PC-3 (cell line): ENCODE measurements at regions not wholly inside any gene's neighbourhood (a gene's known extent, or its start where the extent isn't known, plus 50 kb on each side); places are given as distances from the start of the nearest gene placed in this dataset.
A peak's percentile ranks its signal among the peaks of the same experiment; 100 is the strongest.

Experiments used
- ATAC-seq: fragments of 200-7000 bp; cut with Tn5 transposase; 2 replicates; pipeline ENCODE4 v1.9.1; 2020; ENCODE audit warnings: mild to moderate bottlenecking, moderate library complexity
- BruUV-seq: library from RNA; stranded (reverse); fragments of 400-500 nt; replicated peaks from 2 replicates; lab custom pipeline; 2021; lab: Mats Ljungman, UMichigan
- CTCF ChIA-PET: fragments of 300-600 bp; sonication (Branson Sonifier 250); formaldehyde crosslinking; loops from one replicate; lab custom pipeline; 2022; ENCODE audit warnings: antibody characterized with exemption; lab: Charles Lee
- POLR2A ChIA-PET: fragments of 300-600 bp; sonication (Branson Sonifier 250); formaldehyde crosslinking; loops from one replicate; lab custom pipeline; 2022; ENCODE audit warnings: antibody characterized with exemption; ENCODE audit not compliant: unreplicated experiment; lab: Charles Lee
- DNase-seq: peaks from one replicate; pipeline ENCODE4 v3.0.0-alpha.2; 2015
- H2AFZ ChIP-seq: fragments of 300-600 bp; sonication (generic); 2 replicates; pipeline ENCODE4 v1.6.0; 2016; ENCODE audit warnings: antibody characterized with exemption, low read length
- H3F3A ChIP-seq: fragments of 300-600 bp; sonication (generic); one replicate; pipeline ENCODE4 v1.6.0; 2017; ENCODE audit warnings: antibody characterized with exemption, low read length, control low read depth, mild to moderate bottlenecking; ENCODE audit not compliant: unreplicated experiment
- H3K27ac ChIP-seq: fragments of 300-600 bp; sonication (generic); 2 replicates; pipeline ENCODE4 v1.5.1; 2016; ENCODE audit warnings: mild to moderate bottlenecking, low read length
- H3K27me3 ChIP-seq: fragments of 300-600 bp; sonication (generic); 2 replicates; pipeline ENCODE4 v1.6.1; 2016; ENCODE audit warnings: low read length, mixed read lengths
- H3K36me3 ChIP-seq: fragments of 300-600 bp; sonication (generic); 2 replicates; pipeline ENCODE4 v1.6.1; 2016; ENCODE audit warnings: low read depth, mixed run types, low read length, mixed read lengths
- H3K4me1 ChIP-seq: fragments of 300-600 bp; sonication (generic); 2 replicates; pipeline ENCODE4 v1.5.1; 2016; ENCODE audit warnings: low read length; ENCODE audit not compliant: insufficient read depth
- H3K4me2 ChIP-seq: fragments of 300-600 bp; sonication (generic); 2 replicates; pipeline ENCODE4 v1.6.0; 2016; ENCODE audit warnings: low read length
- H3K4me3 ChIP-seq: fragments of 300-600 bp; sonication (generic); 2 replicates; pipeline ENCODE4 v1.5.1; 2016; ENCODE audit warnings: mild to moderate bottlenecking, low read length, mixed read lengths
- H3K79me2 ChIP-seq: fragments of 300-600 bp; sonication (generic); 2 replicates; pipeline ENCODE4 v1.6.1; 2017; ENCODE audit warnings: low read length, mixed read lengths
- H3K9ac ChIP-seq: fragments of 300-600 bp; sonication (generic); 2 replicates; pipeline ENCODE4 v1.6.0; 2016; ENCODE audit warnings: mild to moderate bottlenecking, low read length
- H3K9me2 ChIP-seq: fragments of 300-600 bp; sonication (generic); replicated peaks from 2 replicates; pipeline ENCODE4 v1.6.1; 2016; ENCODE audit warnings: mixed run types, low read length, mixed read lengths
- H3K9me3 ChIP-seq: fragments of 300-600 bp; sonication (generic); 2 replicates; pipeline ENCODE4 v1.6.1; 2016; ENCODE audit warnings: low read length, mixed read lengths
- H4K20me1 ChIP-seq: fragments of 300-600 bp; sonication (generic); 2 replicates; pipeline ENCODE4 v1.6.1; 2016; ENCODE audit warnings: low read length, mixed read lengths
- EZH2 ChIP-seq: fragments of 300-600 bp; sonication (generic); IDR thresholded peaks from one replicate; pipeline ENCODE4 v1.6.1; 2017; ENCODE audit warnings: antibody characterized with exemption, mild to moderate bottlenecking, low read length; ENCODE audit not compliant: unreplicated experiment
- EZH2phosphoT487 ChIP-seq: fragments of 300-600 bp; sonication (generic); IDR thresholded peaks from 2 replicates; pipeline ENCODE4 v1.6.1; 2018; ENCODE audit warnings: mild to moderate bottlenecking, antibody characterized with exemption, low read length, borderline replicate concordance
- intact Hi-C: fragments of 100-400 bp; cut with micrococcal nuclease; formaldehyde crosslinking; loops from 2 replicates; pipeline ENCODE4 v1.9.0; 2023
- TF ChIP-seq, protein P1 (sequence below): fragments of 300-600 bp; sonication (generic); conservative IDR thresholded peaks from 2 replicates; pipeline ENCODE4 v1.5.1; 2017; ENCODE audit warnings: antibody characterized with exemption, low read depth, mild to moderate bottlenecking, low read length

- ChIA-PET CTCF (no interaction called here), POLR2A (no interaction called here)
- Histone ChIP-seq H2AFZ (no peak overlapping the region), H3K9me2 (no peaks in the 10 kb centered on the region), H3K4me1 (peaks cover 29% of the 10 kb centered on the region), H3K79me2 (no peaks in the 10 kb centered on the region), H3K4me3 (no peak overlapping the region), H3K27ac (no peak overlapping the region), H3K4me2 (no peak overlapping the region), H3K9me3 (no peaks in the 10 kb centered on the region), H3K9ac (no peak overlapping the region), H4K20me1 (no peaks in the 10 kb centered on the region), H3K36me3 (no peaks in the 10 kb centered on the region), H3K27me3 (no peaks in the 10 kb centered on the region), H3F3A (no peaks in the 10 kb centered on the region)
- intact Hi-C loops: no loop called here
- DNase-seq (peak; percentile 53), ATAC-seq (no peak; the same call in 1 of the 2 replicates)
- BruUV-seq: no TSS peak
- TF ChIP-seq EZH2phosphoT487: no peak
- TF ChIP-seq, protein P1, sequence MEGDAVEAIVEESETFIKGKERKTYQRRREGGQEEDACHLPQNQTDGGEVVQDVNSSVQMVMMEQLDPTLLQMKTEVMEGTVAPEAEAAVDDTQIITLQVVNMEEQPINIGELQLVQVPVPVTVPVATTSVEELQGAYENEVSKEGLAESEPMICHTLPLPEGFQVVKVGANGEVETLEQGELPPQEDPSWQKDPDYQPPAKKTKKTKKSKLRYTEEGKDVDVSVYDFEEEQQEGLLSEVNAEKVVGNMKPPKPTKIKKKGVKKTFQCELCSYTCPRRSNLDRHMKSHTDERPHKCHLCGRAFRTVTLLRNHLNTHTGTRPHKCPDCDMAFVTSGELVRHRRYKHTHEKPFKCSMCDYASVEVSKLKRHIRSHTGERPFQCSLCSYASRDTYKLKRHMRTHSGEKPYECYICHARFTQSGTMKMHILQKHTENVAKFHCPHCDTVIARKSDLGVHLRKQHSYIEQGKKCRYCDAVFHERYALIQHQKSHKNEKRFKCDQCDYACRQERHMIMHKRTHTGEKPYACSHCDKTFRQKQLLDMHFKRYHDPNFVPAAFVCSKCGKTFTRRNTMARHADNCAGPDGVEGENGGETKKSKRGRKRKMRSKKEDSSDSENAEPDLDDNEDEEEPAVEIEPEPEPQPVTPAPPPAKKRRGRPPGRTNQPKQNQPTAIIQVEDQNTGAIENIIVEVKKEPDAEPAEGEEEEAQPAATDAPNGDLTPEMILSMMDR: no peak
- no peak for TF ChIP-seq EZH2
These were observed 128.6 kb upstream of the HS3ST5 start for GRCh38 chr6:114471450-114471849.

GRCh38 chr6:114467931-114468330 is 125.1 kb upstream of the HS3ST5 start:
- H3K9me2 ChIP-seq: no peaks in the 10 kb centered on the region
- no TSS peak for BruUV-seq

DNA sequence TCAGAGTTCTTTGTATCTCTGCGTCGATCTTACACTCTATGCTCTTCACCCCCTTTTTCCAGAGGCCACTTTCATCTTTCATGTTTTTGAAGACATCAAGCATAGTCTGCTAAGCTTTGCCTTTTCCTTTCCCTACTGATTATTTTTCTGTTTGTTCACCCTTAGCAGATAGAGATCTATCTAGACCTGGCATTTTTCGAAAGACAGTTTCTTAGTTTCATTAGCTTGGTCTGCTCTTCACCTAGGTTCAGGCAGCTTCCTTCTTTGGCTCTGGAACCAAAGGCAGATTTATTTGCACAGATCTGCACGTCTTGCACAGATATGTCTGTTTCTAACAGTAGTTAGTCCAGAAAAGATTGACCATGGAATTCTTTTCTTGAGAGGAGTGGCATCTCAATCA is 122.7 kb upstream of the HS3ST5 start:
- DNase-seq (no peak), ATAC-seq (no peak)
- intact Hi-C loops: loop anchor here (10.0 kb wide), 1 partner anchor 121 kb away; the partner anchor contains the start of gene HS3ST5
- no peaks in the 10 kb centered on the region for H3K9me2 ChIP-seq
- H3F3A ChIP-seq: no peaks in the 10 kb centered on the region
- H3K79me2 ChIP-seq: no peaks in the 10 kb centered on the region
- H3K27ac ChIP-seq: no peak overlapping the region
- no peak overlapping the region for H3K4me2 ChIP-seq
- no peaks in the 10 kb centered on the region for H3K36me3 ChIP-seq
- no peaks in the 10 kb centered on the region for H3K9me3 ChIP-seq
- no peaks in the 10 kb centered on the region for H4K20me1 ChIP-seq
- ChIA-PET CTCF (no interaction called here), POLR2A (no interaction called here)
- H3K4me1 ChIP-seq: peaks cover 21% of the 10 kb centered on the region
- H3K9ac ChIP-seq: no peak overlapping the region
- H3K27me3 ChIP-seq: no peaks in the 10 kb centered on the region
- no TSS peak for BruUV-seq
- no peak overlapping the region for H2AFZ ChIP-seq
- TF ChIP-seq, protein P1: no peak
- TF ChIP-seq EZH2phosphoT487: no peak
- TF ChIP-seq EZH2: no peak
- no peak overlapping the region for H3K4me3 ChIP-seq

More at GRCh38 chr6:114467931-114468330, 125.1 kb upstream of the HS3ST5 start:
- H4K20me1 ChIP-seq: no peaks in the 10 kb centered on the region
- H3K27me3 ChIP-seq: no peaks in the 10 kb centered on the region
- ChIA-PET POLR2A (no interaction called here), CTCF (no interaction called here)
- intact Hi-C loops: loop anchor here (10.0 kb wide), 1 partner anchor 123 kb away; the partner anchor contains the start of gene HS3ST5
- DNase-seq: peak; percentile 59
- H2AFZ ChIP-seq: no peak overlapping the region
- H3K4me3 ChIP-seq: no peak overlapping the region
- no peak overlapping the region for H3K4me2 ChIP-seq
- H3F3A ChIP-seq: no peaks in the 10 kb centered on the region
- TF ChIP-seq EZH2 (no peak), EZH2phosphoT487 (no peak)
- TF ChIP-seq, protein P1: no peak
- no peaks in the 10 kb centered on the region for H3K9me3 ChIP-seq
- H3K79me2 ChIP-seq: no peaks in the 10 kb centered on the region
- no peak for ATAC-seq
- H3K4me1 ChIP-seq: peaks cover 26% of the 10 kb centered on the region
- H3K36me3 ChIP-seq: no peaks in the 10 kb centered on the region
- no peak overlapping the region for H3K9ac ChIP-seq
- H3K27ac ChIP-seq: no peak overlapping the region; the same call in 1 of the 2 replicates
